Fibroblast of the aortic adventitia (primary cell): ENCODE measurements at regions not wholly inside any gene's neighbourhood (a gene's known extent, or its start where the extent isn't known, plus 50 kb on each side); places are given as distances from the start of the nearest gene placed in this dataset.
"Not testable (repeated sequence)": the region's sequence is repeated elsewhere in the genome, so short reads cannot be mapped to it uniquely, and the experiment has no call there.

Experiments used
- DNase-seq: peaks from one replicate; pipeline ENCODE4 v3.0.0-alpha.2; 2010; ENCODE audit warnings: low read depth
- H3K4me3 ChIP-seq: 2 replicates; pipeline ENCODE4 v1.5.1; 2011; ENCODE audit warnings: low read depth, mild to moderate bottlenecking, control low read depth, low read length, moderate library complexity
- CTCF ChIP-seq: IDR thresholded peaks from 2 replicates; pipeline ENCODE4 v1.5.1; 2011; ENCODE audit warnings: mild to moderate bottlenecking, low read length, control low read depth, inconsistent platforms; ENCODE audit not compliant: insufficient read depth

- DNase-seq, result no peak
- H3K4me3 ChIP-seq, result no peak overlapping the region
- no peak for TF ChIP-seq CTCF
Observed at GRCh38 chr3:177453451-177453844, 256.2 kb upstream of the TBL1XR1 start.

- not testable (repeated sequence) for DNase-seq, H3K4me3 ChIP-seq
Observed at GRCh38 chr3:177457204-177457603, 259.9 kb upstream of the TBL1XR1 start.

GRCh38 chr3:177459401-177459800 lies 262.1 kb upstream of the TBL1XR1 start:
- TF ChIP-seq CTCF, result no peak
- peak; percentile 51 for DNase-seq
- H3K4me3 ChIP-seq, result no peak overlapping the region

- no peak overlapping the region for H3K4me3 ChIP-seq
- no peak for DNase-seq
- no peak for TF ChIP-seq CTCF
Observed at GRCh38 chr3:177460047-177460446, 262.8 kb upstream of the TBL1XR1 start.

- no peak for DNase-seq
- TF ChIP-seq CTCF, result no peak
- H3K4me3 ChIP-seq, result no peak overlapping the region
Observed at GRCh38 chr3:177461765-177462164, 264.5 kb upstream of the TBL1XR1 start.

GRCh38 chr3:177463341-177463740 lies 266.1 kb upstream of the TBL1XR1 start:
- not testable (repeated sequence) for H3K4me3 ChIP-seq, DNase-seq

- peak; percentile 74 for DNase-seq
- no peak overlapping the region for H3K4me3 ChIP-seq
- TF ChIP-seq CTCF, result no peak
Observed at GRCh38 chr3:177463863-177464262, 266.6 kb upstream of the TBL1XR1 start.

GRCh38 chr3:177464392-177465256 lies 267.3 kb upstream of the TBL1XR1 start:
- DNase-seq, result peak; percentile 17
- no peak overlapping the region for H3K4me3 ChIP-seq
- no peak for TF ChIP-seq CTCF
